Ovary (tissue), 3 donors: ENCODE measurements at regions not wholly inside any gene's neighbourhood (a gene's known extent, or its start where the extent isn't known, plus 50 kb on each side); places are given as distances from the start of the nearest gene placed in this dataset.

ENCODE experiments used
- POLR2A ChIP-seq: fragments of 450-650 bp; IDR thresholded peaks from one replicate; pipeline ENCODE4 v1.6.1; 2017; ENCODE audit warnings: antibody characterized with exemption, mild to moderate bottlenecking, moderate library complexity
- TF ChIP-seq, protein P1 (sequence below), 3 donors: fragments of 450-650 bp in 2 of 3; fragments of 200-600 bp in 1 of 3; IDR thresholded peaks; one replicate each; pipeline versions ENCODE4 v1.5.1 to v1.8.0; 2016 to 2022; ENCODE audit warnings: antibody characterized with exemption in 3 of 3, mild to moderate bottlenecking in 1 of 3
- donor health status: DM: no; HTN: no; CAD: no.

DNA sequence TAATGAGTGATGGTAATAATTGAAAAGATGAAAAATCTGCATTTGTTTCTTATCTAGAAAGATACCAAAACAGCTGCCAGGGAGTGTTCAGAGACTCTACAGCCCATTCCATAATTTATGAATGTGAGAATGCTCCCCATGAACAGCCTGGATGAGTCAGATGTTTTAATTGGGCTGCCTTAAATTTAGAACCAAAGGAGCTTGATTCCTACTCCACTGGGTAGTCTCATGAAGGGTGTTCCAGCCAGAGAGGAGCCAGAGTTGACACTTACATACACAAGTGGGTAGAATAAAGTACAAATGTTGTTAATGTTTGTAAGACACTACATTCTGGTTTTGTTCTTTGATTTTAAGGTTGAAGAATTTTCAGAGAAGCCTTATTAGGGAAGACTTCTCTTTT lies 123.2 kb upstream of the PRNP start:
- TF ChIP-seq, protein P1, sequence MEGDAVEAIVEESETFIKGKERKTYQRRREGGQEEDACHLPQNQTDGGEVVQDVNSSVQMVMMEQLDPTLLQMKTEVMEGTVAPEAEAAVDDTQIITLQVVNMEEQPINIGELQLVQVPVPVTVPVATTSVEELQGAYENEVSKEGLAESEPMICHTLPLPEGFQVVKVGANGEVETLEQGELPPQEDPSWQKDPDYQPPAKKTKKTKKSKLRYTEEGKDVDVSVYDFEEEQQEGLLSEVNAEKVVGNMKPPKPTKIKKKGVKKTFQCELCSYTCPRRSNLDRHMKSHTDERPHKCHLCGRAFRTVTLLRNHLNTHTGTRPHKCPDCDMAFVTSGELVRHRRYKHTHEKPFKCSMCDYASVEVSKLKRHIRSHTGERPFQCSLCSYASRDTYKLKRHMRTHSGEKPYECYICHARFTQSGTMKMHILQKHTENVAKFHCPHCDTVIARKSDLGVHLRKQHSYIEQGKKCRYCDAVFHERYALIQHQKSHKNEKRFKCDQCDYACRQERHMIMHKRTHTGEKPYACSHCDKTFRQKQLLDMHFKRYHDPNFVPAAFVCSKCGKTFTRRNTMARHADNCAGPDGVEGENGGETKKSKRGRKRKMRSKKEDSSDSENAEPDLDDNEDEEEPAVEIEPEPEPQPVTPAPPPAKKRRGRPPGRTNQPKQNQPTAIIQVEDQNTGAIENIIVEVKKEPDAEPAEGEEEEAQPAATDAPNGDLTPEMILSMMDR (IDR thresholded peaks at IDR 0.05), result no peak
- TF ChIP-seq POLR2A, result no peak
